NCI-H1436 treated with DMSO at 0.1 percent for 48 hours (cell line): ENCODE measurements at regions not wholly inside any gene's neighbourhood (a gene's known extent, or its start where the extent isn't known, plus 50 kb on each side); places are given as distances from the start of the nearest gene placed in this dataset.

Experiments used
- DNase-seq: peaks from one replicate; lab custom pipeline; 2025; lab: John Stamatoyannopoulos, UW

DNA sequence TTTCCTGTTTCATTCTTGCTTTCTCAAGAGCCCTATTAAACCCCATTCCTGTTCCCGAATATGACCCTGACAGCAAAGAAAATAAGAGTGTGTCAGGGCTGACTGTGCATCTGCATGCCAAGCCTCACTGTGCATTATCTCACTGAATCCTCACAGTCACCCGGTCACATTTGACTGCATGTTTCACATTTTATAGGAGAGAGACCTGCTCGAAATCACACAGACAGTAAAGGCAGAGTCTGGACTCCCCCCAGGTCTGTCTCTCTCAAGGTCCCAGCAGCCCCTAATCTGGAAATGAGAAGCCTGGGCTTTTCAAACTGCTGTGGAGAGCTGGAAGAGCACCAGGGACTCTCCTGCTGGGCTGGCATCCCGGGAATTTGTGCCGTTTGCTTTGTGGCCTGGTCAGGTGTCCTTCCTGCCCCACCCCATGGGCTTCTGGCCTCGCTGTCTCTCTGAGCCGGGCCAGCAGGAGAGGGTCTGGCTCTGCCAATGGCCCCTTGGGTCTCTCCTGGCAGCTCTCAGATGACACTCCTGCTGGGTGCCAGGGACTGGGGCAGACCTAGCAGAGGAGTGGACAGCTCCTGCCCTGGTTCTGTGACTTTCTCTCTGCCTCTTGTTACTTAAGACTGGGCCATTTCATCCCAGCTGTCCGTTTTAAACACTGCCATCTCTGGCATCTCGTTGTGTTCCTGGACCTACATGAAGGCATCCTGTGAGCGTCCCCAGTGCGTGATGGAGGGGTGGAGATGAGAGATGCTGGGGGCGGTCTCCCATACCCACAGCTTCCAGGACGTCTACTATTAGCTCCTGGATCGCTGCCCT, 173.6 kb downstream of the ARHGAP12 start:
- DNase-seq, result no peak

DNA sequence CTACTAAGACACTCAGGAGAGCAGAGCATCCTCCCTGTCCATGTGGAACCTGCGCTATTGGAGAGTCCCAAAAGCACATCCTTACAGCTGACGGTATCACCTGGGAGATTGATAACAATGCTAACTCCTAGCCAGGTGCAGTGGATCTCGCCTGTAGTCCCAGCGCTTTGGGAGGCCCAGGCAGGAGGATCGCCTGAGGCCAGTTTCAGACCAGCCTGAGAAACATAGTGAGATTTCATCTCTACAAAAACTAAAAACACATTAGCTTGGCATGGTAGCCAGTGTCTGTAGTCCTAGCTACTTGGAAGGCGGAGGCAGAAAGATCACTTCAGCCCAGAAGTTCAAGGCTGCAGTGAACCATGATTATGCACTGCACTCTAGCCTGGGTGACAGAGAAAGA, 174.9 kb downstream of the ARHGAP12 start:
- no peak for DNase-seq

DNA sequence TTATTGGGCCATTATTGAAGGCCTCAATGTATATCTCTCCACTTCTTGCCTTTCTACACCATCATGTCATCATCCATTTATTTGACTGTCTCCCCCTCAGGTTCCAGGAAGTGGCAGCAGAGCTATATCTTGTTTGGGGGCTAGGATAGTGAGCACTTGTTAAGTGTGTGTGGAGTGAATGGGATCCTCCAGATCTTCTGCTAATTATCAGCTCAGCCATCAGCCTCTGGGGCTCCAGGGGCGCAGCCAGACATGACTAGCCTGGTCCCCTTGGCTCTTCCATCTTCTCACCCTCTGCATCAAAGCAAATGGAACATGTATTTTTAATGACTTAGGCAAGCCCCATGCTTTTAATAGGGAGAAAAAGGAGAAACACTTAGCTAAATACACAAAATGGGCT, 176.5 kb downstream of the ARHGAP12 start:
- DNase-seq, result no peak

DNA sequence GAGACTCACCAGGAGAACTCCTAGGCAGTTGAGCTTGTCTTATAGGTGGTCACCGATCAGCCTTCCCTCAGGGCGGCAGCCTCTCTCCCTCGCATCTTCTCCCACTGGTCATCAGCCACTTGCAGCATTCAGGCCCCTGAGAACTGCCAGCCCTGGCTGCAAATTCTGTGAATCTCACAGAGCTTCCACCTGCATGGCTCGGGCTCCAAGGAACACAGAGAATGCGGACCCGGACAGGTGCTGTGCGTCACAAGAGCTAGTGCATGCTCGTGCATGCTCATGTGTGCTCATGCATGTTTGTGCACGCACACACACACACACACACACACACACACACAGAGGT, 176.9 kb downstream of the ARHGAP12 start:
- DNase-seq, result no peak

DNA sequence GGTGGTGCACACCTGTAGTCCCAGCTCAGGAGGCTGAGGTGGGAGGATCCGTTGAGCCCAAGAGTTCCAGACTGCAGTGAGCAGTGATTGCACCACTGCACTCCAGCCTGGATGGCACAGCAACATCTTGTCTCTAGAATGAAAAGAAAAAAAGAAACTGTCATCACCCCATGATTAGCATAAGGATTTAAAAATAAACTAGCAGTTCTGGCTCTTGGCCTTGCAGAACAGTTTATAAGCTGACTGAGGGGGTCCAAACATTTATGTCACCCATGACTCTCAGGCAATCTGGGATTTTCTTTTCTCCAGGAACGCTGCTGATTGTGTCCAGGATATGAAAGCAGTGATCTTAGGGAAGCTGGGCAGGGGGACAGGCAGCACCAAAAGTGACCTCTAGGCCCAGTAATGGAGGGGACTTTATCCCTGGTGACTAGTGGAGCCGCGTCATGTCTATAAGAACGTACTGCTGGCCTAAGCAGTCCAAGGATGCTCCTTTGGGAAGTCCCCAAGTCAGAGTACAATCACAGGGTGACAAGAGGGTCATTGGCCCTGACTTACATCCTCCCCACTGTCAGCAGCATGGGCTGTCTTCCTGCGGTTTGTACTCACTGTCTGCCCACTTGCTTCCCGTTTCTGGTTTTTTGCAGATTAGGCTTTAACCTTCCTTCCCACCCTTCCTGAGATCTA, 177.4 kb downstream of the ARHGAP12 start:
- DNase-seq, result no peak

DNA sequence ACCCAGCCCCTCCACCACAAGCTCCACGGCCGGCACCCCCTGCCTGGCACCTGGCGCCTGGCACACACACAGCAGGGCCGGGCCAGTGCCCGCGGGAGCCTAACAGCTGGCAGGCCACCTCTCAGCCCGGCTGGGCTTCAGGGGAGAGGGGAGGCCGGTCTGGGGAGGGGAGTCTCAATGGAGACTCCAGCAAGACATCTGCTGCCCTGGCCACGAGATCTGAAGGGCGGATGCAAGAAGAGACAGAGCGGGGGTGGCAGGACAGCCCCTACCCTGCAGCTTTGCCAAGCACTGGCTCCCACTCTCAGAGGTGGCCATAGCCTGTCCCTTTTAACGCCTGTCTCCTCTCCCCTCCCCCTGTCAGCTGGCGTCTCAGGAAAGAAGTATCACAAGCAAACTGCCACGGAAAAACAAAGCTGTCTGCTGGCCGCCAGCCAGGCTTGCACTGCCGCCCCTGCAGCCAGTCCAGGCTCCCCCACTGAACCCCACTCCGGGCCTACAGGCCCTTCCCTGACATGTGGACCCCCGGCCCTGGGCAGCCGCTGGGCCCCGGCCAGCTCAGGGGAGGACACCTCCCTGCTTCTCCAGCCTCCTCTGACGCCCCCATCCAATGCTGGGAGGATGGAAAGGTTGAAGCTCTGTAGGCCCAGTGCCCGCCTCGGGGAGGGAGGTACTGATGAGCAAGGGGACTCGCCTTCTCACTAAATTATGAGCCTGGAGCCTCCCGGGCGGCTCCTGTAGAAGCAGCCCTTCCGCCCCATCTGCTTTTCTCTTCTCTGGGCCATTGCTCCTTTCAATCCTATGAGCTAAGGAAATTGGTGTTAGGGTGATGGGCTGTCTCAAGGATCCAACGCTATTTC, 178.4 kb downstream of the ARHGAP12 start:
- no peak for DNase-seq

DNA sequence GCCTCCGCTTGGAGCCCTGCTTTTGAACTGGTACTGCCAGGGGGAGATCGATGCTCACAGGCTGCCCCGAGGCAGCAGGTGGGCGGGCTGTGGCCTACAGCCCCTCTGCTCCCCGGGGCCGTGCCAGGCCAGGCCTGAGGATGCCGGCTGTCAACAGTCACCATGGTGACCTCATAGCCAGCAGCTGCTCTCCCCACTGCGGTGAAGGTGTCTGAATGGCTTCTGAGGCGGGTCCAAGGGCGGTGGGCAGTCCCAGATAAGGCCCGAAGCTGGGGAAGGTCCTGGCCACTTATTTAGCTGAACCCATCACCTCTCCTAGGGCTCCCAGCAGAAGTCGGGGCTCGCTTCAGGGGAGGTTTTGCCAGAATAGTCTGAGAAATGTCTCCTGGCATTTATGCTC, 179.3 kb downstream of the ARHGAP12 start:
- no peak for DNase-seq

DNA sequence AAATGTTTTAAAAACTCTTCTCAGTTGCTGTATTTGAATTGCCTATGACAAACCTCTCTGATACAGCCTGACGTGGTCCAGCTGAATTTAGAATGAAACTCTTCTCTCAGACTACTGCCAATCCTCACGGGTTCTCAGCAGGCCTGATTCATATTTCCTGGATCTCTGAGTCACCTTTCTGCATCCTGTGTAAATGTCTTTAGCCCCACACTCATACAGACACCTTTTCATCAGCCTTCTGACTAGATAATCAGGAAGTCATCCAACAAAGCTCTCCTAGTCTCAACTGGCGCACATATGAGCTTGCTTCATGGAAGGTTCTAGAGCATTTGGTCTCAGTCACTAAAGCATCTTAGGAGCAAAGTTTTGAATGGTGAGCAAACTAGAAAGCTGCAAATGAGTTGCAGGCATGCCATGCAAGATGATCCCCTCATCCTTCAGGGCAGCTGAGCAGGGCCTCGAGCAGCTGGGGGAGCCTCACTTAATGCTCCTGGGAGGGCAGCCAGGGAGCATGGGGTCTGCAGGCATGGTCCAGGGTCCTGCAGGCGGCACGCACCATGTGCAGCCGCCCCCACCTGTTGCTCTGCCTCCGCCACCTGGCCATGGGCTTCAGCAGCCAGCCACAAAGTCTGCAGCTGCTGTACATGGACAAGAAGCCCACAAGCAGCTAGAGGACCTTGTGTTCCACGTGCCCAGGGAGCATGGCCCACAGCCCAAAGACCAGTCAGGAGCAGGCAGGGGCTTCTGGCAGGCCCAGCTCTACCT, 182.8 kb downstream of the ARHGAP12 start:
- no peak for DNase-seq

DNA sequence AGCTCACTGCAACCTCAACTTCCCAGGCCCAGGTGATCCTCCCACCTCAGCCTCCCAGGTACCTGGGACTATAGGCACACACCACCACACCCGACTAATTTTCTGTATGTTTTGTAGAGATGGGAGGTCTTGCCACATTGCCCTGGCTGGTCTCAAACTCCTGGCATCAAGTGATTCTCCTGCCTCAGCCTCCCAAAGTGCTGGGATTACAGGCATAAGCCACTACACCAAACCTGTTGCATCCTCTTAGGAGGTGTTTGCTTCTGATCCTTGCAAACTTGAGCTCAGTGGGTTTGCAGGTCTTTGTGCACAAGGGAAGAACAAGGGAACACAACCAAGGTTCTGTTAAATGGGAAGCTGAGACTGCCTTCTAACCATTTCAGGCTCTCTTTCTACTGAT, 184.6 kb downstream of the ARHGAP12 start:
- no peak for DNase-seq

DNA sequence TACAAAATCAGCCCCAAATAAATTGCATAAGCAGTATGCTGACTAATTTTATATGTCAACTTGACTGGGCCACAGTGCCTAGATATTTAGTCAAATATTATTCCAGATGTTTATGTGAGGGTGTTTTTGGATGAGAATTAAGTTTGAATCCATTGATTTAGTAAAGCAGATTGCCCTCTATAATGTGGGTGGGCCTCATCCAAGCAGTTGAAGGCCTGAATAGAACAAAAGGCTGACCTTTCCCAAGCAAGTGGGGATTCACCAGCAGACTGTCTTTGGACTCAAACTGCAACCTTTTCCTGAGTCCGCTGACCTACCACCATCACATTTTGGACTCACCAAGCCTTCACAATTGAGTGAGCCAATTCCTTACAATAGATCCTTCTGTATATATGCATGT, 186.4 kb downstream of the ARHGAP12 start:
- DNase-seq, result no peak

DNA sequence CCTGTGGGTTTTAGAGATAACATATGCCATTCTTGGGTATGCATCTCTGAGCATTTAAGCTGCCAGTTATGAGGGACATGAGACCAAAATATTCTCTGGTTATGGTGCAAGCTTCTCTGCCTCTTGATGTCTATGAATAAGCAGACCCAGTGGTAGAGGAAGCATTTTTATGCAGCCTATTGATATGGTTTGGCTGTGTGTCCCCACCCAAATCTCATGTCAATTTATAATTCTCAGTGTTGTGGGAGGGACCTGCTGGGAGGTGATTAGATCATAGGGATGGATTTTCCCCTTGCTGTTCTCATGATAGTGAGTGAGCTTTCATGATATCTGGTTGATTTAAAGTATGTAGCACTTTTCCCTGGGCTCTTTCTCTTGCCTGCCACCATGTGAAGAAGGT, 187.2 kb downstream of the ARHGAP12 start:
- DNase-seq, result no peak

DNA sequence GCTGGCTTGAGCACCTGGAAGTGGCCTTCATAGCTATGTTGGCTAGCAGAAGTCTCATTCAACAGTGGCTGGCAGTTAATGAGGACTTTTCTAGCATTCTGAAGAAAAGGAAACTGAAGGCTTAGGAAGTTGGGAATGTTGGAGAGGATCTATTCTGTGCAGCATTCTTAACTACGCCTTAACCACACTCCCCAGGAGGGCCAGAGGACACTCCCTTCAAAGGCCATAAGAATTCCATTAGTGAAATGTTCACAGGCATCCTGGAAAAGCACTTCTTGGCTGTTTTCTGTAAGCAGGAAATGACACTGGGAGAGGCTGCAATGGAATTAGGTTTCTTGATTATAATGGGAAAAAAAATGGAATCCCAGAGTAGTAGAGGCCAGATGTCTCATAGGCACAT, 188.9 kb downstream of the ARHGAP12 start:
- no peak for DNase-seq

DNA sequence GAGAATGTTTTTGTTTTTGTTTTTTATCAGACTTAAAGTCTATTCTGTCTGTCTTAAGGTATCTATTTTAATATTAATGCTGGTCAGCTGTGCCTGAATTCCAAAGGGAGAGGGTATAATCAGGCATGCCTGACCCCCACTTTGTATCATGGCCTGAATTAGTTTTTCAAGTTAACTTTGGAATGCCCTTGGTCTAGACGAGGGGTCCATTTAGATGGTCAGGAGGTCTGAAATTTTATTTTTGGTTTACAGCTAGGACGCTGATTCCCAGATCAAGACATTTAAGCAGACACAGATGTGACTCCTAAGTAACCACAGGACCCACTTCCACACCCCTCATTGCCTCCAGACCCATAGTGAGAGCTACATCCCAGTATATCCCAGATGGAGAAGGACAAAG, 189.5 kb downstream of the ARHGAP12 start:
- DNase-seq, result no peak

DNA sequence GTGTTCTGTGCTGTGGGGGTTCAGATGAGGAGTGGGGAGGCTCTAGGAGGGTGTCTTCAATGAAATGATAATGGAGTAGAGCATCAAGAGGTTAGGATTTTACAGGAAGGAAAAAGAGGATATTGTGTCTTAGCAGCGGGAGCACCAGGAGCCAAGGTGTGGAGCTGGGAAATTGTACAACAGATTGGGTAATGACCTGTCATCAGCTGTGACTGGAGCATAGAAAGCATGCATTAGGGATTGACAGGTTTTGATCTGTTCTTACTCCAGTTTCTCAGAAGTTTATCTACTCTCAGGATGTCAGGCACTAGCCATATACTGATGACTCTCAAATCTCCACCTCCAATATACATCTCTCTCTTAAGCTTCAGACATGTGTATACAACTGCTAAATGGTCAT, 196.9 kb downstream of the ARHGAP12 start:
- DNase-seq, result no peak

DNA sequence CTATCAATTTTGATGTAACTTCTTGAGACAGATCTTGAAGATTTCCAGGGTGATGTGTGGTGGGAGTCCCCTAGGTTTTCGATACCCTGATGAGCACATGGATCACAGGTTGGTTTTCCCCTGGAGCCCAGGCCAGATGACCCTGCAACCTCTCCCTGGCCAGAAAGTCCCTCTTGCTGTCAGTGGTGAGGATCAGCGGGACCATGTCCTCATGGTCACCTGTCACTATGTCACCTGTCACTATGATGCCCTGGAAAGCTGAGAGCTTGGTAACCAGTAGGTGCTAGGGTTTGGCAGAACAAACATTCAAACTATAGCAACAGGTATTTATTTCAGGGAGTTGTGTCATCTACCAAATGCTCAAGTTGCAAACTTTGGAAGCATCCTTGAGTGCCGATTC, 197.9 kb downstream of the ARHGAP12 start:
- DNase-seq, result no peak

DNA sequence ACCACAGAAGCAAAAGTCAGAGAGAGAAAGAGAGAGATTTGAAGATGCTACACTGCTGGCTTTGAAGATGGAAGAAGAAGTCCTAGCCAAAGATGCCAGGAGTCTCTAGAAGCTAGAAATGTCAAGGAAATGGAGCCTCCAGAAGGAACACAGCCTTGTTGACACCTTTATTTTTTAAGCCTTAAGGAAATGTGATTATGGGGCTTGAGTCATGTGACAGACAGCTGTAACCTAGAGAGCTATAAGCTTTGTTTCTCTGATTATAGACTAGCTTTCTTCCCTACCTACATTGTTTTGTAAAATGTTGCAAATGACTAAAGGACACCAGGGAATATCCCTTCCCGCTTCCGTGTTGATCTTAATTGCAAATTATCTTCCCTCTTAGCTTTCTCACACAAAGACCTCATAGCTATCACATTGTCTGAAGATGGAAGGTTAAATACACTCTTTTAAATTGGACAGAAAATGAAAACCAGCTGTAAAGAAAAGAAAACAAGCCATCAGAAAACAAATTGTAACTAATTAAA, 199.9 kb downstream of the ARHGAP12 start:
- peak; percentile 96 for DNase-seq

DNA sequence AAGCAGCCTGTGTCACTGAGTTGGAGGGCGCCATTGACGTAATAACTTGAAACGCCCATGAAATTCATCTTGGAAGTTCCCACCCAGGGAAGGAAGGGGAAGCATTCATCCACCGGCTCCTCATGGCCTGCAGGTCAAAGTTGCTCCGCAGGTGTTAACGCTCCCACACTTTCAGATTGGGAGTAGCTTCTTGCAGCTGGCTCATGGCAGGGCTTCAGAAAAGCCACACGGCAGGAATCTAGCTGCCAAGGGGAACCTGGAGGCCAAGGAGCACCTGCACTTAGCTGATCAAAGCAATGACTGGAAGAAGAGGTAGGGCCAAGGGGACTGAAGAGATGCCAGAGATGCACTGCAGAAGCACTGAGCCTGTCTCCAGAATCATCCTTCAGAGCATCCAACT, 203.2 kb downstream of the ARHGAP12 start:
- DNase-seq, result no peak

DNA sequence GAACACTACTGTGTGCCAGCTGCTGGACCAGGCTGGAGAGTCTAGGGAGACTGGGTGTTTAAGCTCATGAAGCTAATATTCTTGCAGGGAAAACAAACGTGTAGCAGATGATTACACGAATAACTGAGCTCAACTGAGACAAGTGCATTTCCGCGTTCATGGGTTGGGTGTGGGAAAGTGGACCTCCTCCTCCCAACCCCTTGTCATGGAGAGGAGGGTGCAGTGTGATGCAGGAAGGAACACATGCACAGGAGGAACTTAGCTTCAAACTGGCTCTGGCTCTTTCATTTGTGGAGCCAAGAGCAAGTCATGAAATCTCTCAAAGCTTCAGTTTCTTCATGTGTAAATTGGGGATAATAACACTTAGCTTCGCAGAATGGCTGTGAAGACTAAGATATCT, 204.3 kb downstream of the ARHGAP12 start:
- no peak for DNase-seq

DNA sequence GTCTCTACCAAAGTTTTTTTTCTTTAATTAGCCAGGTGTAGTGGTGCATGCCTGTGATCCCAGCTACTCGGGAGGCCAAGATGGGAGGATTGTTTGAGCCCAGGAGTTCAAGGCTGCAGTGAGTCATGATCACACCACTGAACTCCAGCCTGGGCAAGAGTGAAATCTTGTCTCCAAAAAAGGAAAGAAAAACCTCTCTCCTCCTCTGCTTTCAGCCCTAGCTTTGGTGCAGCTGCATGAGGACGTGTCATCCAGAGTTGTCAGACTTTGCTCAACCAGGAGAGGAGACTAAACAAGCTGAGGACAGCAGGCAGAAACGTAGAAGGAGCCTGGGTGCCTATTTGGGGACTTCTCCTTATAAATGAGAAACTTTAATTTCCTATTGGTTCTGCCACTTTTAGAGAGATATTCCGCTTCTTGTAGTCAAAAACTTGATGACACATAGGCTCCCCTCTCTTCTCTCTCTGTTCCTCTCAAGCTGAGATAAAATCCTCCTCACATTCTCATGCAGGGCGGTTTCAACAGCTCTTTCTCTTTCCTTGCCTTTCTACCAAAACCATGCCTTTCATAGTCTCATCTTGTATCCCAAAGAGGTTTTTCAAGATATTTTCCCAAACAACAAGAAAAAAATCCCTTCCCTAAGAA, 205.4 kb downstream of the ARHGAP12 start:
- no peak for DNase-seq

DNA sequence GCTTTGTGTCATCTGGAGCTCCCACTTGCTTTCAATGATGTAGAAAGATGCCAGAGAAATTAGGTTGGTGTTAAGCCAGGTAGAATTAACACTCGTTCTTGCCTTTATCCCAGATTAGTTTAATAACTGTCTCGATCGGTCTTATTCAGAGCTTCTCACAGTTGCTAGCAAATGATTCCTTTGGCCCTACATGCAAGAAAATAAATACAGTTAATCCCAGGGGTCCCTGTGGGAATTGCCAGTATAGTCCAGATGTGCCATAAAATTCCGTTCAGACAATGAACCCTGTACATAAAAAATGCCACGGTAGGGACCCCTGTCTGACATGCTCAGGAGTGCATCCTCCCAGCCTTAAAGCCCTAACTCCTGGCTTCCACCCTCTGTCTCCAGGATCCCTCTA, 207.5 kb downstream of the ARHGAP12 start:
- no peak for DNase-seq

DNA sequence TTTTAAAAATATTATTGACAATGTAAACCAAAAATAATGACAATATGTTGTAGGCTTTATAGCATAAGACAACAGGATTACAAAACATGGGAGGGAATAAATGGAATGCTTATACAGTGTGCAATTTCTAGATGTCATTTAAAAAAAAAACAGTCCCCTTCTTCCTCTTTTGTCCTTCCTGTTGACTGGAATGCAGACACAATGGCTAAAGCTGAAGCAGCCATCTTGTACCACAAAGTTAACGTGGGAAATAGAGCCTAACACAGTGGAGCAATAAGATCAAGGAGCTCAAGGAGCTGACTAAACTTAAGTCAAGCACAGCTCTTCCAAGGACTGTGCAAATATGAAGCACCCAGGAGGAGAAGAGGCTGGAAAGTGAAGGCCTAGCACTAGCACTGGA, 208.1 kb downstream of the ARHGAP12 start:
- no peak for DNase-seq
